HG03432 (cell line): ENCODE measurements at regions not wholly inside any gene's neighbourhood (a gene's known extent, or its start where the extent isn't known, plus 50 kb on each side); places are given as distances from the start of the nearest gene placed in this dataset.

Experiments
- ATAC-seq: cut with Tn5 transposase; IDR thresholded peaks from one replicate; pipeline ENCODE4 v1.9.1; 2021; ENCODE audit warnings: mild to moderate bottlenecking, moderate library complexity; ENCODE audit not compliant: unreplicated experiment

GRCh38 chr21:26659182-26659581 lies 86.1 kb upstream of the CYYR1 start:
- no peak for ATAC-seq

DNA sequence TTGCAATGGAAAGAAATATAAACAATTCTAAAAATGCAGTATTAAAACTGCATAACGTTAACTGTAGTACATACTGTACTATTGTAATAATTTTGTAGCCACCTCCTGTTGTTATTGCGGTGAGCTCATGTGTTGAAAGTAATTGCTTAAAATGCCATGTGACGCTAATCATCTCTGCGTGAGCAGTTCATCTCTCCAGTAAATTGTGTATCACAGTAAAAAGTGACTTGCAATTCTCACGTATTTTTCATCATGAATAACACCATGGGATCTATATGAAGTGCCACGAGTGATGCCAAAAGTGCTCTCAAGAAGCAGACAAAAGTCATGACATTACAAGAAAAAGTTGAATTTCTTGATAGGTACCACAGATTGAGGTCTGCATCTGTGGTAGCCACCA lies 82.4 kb upstream of the CYYR1 start:
- ATAC-seq = no peak

- ATAC-seq = no peak
These were observed 80.3 kb upstream of the CYYR1 start for GRCh38 chr21:26653430-26653829.

DNA sequence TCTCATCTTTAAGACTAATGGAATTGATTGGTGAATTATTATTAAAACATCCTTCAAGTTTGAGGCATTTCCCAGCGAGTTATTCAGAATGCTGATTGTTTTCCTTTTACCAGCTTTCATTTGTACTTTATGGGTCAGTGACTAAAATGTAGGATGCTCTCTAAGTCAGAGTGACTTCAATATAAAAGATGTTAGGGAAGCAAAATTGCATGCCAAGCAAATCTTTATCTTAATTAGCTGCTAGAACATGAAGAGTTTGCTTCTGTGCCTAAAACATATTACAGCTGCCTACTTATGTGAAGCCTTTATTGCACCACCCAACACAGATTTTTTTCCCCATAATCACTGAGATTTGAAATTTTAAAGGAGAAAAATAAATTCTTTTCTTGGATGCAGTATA lies 79.8 kb upstream of the CYYR1 start:
- ATAC-seq = no peak

DNA sequence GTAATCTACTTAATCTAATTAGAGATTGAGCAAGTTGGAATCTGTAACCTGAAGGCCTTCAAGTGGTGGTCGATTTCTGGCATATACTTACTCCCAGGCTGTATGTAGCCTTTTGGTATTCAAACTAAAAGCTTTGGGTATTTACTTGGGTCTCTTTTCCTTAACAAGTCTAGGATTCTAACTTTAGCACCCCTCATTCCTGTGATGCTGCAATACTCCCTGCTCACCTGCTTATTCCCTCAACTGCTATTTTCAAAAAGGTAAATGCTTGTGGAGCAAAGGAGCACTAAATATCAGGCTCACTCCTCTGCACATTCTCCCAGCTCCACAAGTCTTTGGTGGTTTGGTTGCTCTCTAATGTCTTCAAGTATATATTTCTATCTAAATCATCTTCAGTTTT lies 68.0 kb upstream of the CYYR1 start:
- ATAC-seq = no peak

- no peak for ATAC-seq
These were observed 64.2 kb upstream of the CYYR1 start for GRCh38 chr21:26637201-26637745.

DNA sequence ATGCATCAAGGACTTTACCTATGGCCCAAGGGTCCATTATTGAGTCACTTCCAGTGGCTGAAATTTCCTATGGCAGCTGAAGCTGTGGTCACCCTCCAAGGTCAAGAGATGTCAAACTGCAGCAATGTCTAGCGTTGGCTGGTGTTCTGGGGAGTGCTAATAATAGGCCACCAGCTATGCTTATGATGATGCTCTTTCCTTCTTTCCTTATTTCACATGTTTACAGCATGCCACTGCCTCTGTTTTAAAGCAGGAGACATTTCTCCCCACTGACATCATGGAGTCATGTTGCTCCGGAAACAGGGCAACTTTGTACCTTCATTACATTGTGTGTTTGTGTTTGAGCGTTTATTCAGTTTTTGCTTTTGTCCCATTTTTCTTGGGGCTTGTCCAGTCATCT lies 62.6 kb upstream of the CYYR1 start:
- no peak for ATAC-seq

- ATAC-seq = no peak
These were observed 59.6 kb upstream of the CYYR1 start for GRCh38 chr21:26632691-26633090.

- no peak for ATAC-seq
These were observed 53.1 kb upstream of the CYYR1 start for GRCh38 chr21:26626187-26626586.

DNA sequence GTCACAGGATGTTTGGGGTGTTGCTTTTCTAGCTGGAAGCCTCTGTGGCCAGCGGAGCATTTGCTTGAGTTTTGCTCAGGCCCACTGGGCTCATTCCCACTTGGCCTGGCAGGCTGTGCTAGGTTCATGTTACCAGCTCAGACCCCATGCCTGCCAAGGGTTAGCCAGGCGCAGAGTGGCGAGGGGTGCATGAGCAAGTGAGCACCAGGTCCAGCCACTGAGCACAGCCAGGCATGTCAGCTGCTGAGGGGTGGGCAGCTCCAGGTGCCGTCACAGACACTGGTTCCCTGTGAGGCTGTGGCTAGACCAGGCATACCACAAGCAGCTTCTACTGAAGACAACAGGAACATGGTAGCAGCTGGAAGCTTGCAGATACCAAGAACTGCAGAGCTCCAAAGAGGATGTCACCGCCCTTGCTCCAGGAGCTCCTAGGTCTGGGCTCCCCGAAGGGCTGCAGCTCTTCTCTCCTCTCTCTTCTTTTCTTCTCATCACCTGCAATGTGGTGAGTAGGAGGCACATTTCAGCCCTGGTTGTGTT lies 52.0 kb upstream of the CYYR1 start:
- no peak for ATAC-seq
